SHP77 (cell line): ENCODE measurements at regions not wholly inside any gene's neighbourhood (a gene's known extent, or its start where the extent isn't known, plus 50 kb on each side); places are given as distances from the start of the nearest gene placed in this dataset.
A peak's percentile ranks its signal among the peaks of the same experiment; 100 is the strongest.
"Not testable (repeated sequence)": the region's sequence is repeated elsewhere in the genome, so short reads cannot be mapped to it uniquely, and the experiment has no call there.

Experiments
- DNase-seq, 2 experiments: peaks; one replicate each; lab custom pipeline; 2025; lab: John Stamatoyannopoulos, UW

GRCh38 chr5:103858367-103858766 is 295.8 kb upstream of the NUDT12 start:
- DNase-seq, result not testable (repeated sequence)

- no peak for DNase-seq
These were observed 288.5 kb upstream of the NUDT12 start for GRCh38 chr5:103851091-103851490.

- DNase-seq, result no peak
These were observed 287.3 kb upstream of the NUDT12 start for GRCh38 chr5:103849934-103850333.

- no peak for DNase-seq
These were observed 284.5 kb upstream of the NUDT12 start for GRCh38 chr5:103847060-103847459.

- DNase-seq, result no peak
These were observed 280.3 kb upstream of the NUDT12 start for GRCh38 chr5:103842936-103843335.

- no peak for DNase-seq
These were observed 278.0 kb upstream of the NUDT12 start for GRCh38 chr5:103840600-103840999.

- no peak for DNase-seq
These were observed 271.6 kb upstream of the NUDT12 start for GRCh38 chr5:103834216-103834615.

- DNase-seq, result no peak
These were observed 267.0 kb upstream of the NUDT12 start for GRCh38 chr5:103829585-103829984.

- no peak for DNase-seq
These were observed 265.4 kb upstream of the NUDT12 start for GRCh38 chr5:103827976-103828375.

GRCh38 chr5:103821361-103821760 is 258.8 kb upstream of the NUDT12 start:
- DNase-seq, result no peak

GRCh38 chr5:103808464-103809106 is 246.0 kb upstream of the NUDT12 start:
- DNase-seq, result peak; percentile 77 to 81

- no peak for DNase-seq
These were observed 242.1 kb upstream of the NUDT12 start for GRCh38 chr5:103804711-103805110.

- DNase-seq, result no peak
These were observed 239.1 kb upstream of the NUDT12 start for GRCh38 chr5:103801681-103802080.

- DNase-seq, result no peak
These were observed 238.3 kb upstream of the NUDT12 start for GRCh38 chr5:103800741-103801495.

GRCh38 chr5:103793595-103794182 is 231.1 kb upstream of the NUDT12 start:
- no peak for DNase-seq

- DNase-seq, result no peak
These were observed 223.0 kb upstream of the NUDT12 start for GRCh38 chr5:103785569-103785968.

GRCh38 chr5:103783669-103784068 is 221.1 kb upstream of the NUDT12 start:
- no peak for DNase-seq

GRCh38 chr5:103780794-103781193 is 218.2 kb upstream of the NUDT12 start:
- DNase-seq, result no peak

- DNase-seq, result no peak
These were observed 212.1 kb upstream of the NUDT12 start for GRCh38 chr5:103774721-103775120.

GRCh38 chr5:103772248-103772647 is 209.7 kb upstream of the NUDT12 start:
- DNase-seq, result no peak

GRCh38 chr5:103764403-103764802 is 201.8 kb upstream of the NUDT12 start:
- no peak for DNase-seq

- peak; percentile 50 to 52 for DNase-seq
These were observed 196.4 kb upstream of the NUDT12 start for GRCh38 chr5:103758996-103759395.

GRCh38 chr5:103755974-103756373 is 193.4 kb upstream of the NUDT12 start:
- no peak for DNase-seq
